Coronary artery (tissue), 2 donors: ENCODE measurements at regions not wholly inside any gene's neighbourhood (a gene's known extent, or its start where the extent isn't known, plus 50 kb on each side); places are given as distances from the start of the nearest gene placed in this dataset.
"Not testable (repeated sequence)": the region's sequence is repeated elsewhere in the genome, so short reads cannot be mapped to it uniquely, and the experiment has no call there.

Source experiments
- DNase-seq: peaks from one replicate; pipeline ENCODE4 v3.0.0-alpha.2; 2017; ENCODE audit warnings: low spot score
- H3K27ac ChIP-seq, 2 donors: fragments of 200-600 bp; sonication (generic); one replicate each; pipeline ENCODE4 v1.5.1; 2016 to 2019
- H3K4me3 ChIP-seq: fragments of 200-600 bp; sonication (generic); 2 replicates; pipeline ENCODE4 v1.5.1; 2016; ENCODE audit warnings: mild to moderate bottlenecking, moderate library complexity
- TF ChIP-seq, protein P1 (sequence below): fragments of 200-600 bp; sonication (generic); IDR thresholded peaks from one replicate; pipeline ENCODE4 v1.5.1; 2019; ENCODE audit warnings: antibody characterized with exemption

GRCh38 chr5:63760965-63761364 lies 201.3 kb downstream of the HTR1A start:
- TF ChIP-seq, protein P1, sequence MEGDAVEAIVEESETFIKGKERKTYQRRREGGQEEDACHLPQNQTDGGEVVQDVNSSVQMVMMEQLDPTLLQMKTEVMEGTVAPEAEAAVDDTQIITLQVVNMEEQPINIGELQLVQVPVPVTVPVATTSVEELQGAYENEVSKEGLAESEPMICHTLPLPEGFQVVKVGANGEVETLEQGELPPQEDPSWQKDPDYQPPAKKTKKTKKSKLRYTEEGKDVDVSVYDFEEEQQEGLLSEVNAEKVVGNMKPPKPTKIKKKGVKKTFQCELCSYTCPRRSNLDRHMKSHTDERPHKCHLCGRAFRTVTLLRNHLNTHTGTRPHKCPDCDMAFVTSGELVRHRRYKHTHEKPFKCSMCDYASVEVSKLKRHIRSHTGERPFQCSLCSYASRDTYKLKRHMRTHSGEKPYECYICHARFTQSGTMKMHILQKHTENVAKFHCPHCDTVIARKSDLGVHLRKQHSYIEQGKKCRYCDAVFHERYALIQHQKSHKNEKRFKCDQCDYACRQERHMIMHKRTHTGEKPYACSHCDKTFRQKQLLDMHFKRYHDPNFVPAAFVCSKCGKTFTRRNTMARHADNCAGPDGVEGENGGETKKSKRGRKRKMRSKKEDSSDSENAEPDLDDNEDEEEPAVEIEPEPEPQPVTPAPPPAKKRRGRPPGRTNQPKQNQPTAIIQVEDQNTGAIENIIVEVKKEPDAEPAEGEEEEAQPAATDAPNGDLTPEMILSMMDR, result no peak
- no peak for DNase-seq
- Histone ChIP-seq H3K4me3 (no peak overlapping the region), H3K27ac (no peak overlapping the region)

GRCh38 chr5:63743096-63743798 lies 219.0 kb downstream of the HTR1A start:
- TF ChIP-seq, protein P1, result no peak
- no peak for DNase-seq
- Histone ChIP-seq H3K4me3 (no peak overlapping the region), H3K27ac (no peak overlapping the region)

DNA sequence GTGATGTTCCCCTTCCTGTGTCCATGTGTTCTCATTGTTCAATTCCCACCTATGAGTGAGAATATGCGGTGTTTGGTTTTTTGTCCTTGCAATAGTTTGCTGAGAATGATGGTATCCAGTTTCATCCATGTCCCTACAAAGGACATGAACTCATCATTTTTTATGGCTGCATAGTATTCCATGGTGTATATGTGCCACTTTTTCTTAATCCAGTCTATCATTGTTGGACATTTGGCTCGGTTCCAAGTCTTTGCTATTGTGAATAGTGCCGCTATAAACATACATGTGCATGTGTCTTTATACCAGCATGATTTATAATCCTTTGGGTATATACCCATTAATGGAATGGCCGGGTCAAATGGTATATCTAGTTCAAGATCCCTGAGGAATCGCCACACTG lies 229.4 kb downstream of the HTR1A start:
- H3K27ac ChIP-seq, DNase-seq, H3K4me3 ChIP-seq: not testable (repeated sequence)

DNA sequence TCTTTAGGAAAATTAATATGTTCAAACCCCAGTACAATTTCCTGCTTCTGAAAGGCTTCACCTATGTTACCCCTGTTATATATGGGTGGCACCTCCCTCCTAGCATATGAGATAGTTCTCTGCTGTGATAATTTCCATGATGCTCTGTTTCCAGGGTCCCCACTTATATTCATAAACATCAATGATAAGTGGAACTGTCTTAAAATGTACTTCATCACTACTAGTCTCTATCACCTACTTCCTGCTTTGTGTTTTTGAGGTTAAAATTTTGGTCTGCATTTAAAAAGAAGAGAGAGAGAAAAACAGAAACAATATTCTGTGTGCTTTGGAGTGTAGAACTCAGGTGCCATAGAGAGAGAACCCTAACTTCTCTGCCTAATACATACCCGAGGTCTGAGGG lies 234.7 kb downstream of the HTR1A start:
- TF ChIP-seq, protein P1, result no peak
- H3K4me3 ChIP-seq, result no peak overlapping the region
- no peak for DNase-seq

GRCh38 chr5:63726496-63726895 lies 235.7 kb downstream of the HTR1A start:
- TF ChIP-seq, protein P1, result no peak
- no peak overlapping the region for H3K27ac ChIP-seq
- DNase-seq, result no peak
- H3K4me3 ChIP-seq, result no peak overlapping the region

More for the DNA sequence above, 234.7 kb downstream of the HTR1A start:
- no peak overlapping the region for H3K27ac ChIP-seq

DNA sequence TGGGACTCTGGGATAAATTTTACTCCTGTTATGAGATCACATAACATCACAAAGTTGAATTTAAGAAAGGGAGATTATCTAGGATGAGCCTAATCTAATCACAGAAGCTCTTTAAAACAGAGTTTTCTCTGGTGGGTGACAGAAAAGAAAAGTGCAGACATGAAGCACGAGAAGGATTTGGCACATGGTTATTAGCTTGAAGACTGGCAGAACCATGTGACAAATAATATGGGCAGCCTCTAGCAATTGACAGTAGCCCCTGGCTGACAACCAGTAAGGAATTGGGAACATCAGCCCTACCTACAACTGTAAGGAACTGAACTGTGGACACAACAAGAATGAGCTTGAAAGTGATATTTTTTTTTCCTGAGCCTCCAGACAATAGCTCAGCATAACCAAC lies 243.1 kb downstream of the HTR1A start:
- DNase-seq, result no peak
- H3K4me3 ChIP-seq, result no peak overlapping the region
- TF ChIP-seq, protein P1, result no peak
- H3K27ac ChIP-seq, result no peak overlapping the region

DNA sequence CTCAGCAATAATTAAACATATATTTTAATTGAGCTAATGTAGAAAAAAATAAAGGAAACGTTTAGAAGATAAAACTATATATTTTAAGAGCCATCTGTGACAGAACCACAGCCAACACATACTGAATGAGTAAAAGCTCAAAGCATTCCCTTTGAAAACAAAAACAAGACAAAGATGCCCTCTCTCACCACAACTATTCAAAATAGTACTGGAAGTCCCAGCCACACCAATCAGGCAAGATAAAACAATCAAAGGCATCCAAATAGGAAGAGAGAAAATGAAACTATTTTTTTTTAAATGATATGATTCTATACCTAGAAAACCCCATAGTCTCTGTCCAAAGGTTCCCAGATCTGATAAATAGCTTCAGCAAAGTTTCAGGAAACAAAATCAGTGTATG lies 262.0 kb downstream of the HTR1A start:
- DNase-seq, result no peak
- Histone ChIP-seq H3K27ac (no peak overlapping the region), H3K4me3 (no peak overlapping the region)
- TF ChIP-seq, protein P1, result no peak
